ENCODE measurements at regions not wholly inside any gene's neighbourhood (a gene's known extent, or its start where the extent isn't known, plus 50 kb on each side); places are given as distances from the start of the nearest gene placed in this dataset.
"Not testable (repeated sequence)": the region's sequence is repeated elsewhere in the genome, so short reads cannot be mapped to it uniquely, and the experiment has no call there.

DNA sequence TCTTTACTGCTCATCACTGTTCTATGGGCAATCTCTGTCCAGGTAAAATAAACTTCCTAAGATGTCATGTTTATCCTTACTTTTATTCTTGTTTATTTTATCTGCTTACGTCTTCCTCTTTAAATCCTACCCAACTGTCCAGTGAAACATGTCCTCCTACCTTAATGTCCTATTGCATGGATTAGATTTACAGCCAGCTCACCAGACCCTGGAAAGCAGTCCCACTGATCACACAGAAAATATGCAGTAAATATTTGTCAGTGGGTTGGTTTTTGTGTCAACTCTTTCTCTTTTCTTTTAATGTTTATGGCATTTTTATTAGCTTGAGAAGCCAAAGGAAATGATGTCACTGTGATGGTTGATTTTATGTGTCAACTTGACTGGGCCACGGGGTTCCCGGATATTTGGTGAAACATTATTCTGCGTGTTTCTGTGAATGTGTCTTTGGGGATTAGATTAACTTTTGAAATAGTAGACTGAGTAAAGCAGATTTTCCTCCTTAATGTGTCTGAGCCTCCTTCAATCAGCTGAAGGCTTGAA, 258.3 kb downstream of the SRGAP2C start:
- Mint-ChIP-seq H3K4me3 (no peak overlapping the region), H3K27ac (peak overlapping the region in 1 of 8 donors; percentile 15), H3K9me3 (peaks cover 0 to 7% (median 0%) of the 10 kb centered on the region in 5 donors), H3K4me1 (peaks cover 12 to 27% (median 20%) of the 10 kb centered on the region in 3 donors), H3K27me3 (no peaks in the 10 kb centered on the region), H3K36me3 (peaks cover 0 to 16% (median 0%) of the 10 kb centered on the region in 3 donors)
- CTCF ChIA-PET = no interaction called here
- POLR2A ChIA-PET = no interaction called here
- Histone ChIP-seq H3K4me3 (ENCODE audit: low read length) (no peak overlapping the region), H3K4me1 (ENCODE audit: insufficient read depth, low read length) (no peaks in the 10 kb centered on the region), H3K9me3 (ENCODE audit: low read length) (no peaks in the 10 kb centered on the region), H3K36me3 (ENCODE audit: insufficient read depth, low read length) (no peaks in the 10 kb centered on the region), H3K27ac (ENCODE audit: low read depth, low read length) (no peak overlapping the region), H3K27me3 (ENCODE audit: insufficient read depth, low read length, poor library complexity, severe bottlenecking) (no peaks in the 10 kb centered on the region)
- DNase-seq = no peak

DNA sequence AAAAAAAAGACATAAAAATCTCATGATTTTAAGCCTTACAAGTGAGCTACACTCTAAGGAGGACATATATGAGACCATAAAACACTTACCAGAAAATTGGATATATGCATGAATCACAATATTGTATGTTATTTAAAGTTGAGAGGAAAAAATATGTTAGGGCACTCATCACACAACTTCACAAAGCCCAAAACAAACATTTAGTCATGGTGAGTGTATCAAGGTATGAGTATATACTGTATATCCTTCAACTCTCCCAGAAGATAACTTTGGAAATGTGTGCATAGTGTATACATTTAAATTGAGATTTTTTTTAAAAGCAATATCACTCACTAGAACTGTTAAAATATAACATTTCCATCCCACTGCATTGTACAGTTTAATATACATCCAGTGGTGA, 259.3 kb downstream of the SRGAP2C start:
- Mint-ChIP-seq H3K4me1 (peaks cover 14 to 28% (median 23%) of the 10 kb centered on the region in 3 donors), H3K27ac (no peak overlapping the region), H3K9me3 (peaks cover 0 to 7% (median 0%) of the 10 kb centered on the region in 5 donors), H3K27me3 (no peaks in the 10 kb centered on the region), H3K4me3 (no peak overlapping the region), H3K36me3 (peaks cover 0 to 9% (median 0%) of the 10 kb centered on the region in 3 donors)
- no peaks in the 10 kb centered on the region for H3K4me1 ChIP-seq (ENCODE audit: insufficient read depth, low read length)
- no peaks in the 10 kb centered on the region for H3K27me3 ChIP-seq (ENCODE audit: insufficient read depth, low read length, poor library complexity, severe bottlenecking)
- H3K4me3 ChIP-seq (ENCODE audit: low read length) = no peak overlapping the region
- H3K9me3 ChIP-seq (ENCODE audit: low read length) = no peaks in the 10 kb centered on the region
- no peak for DNase-seq
- ChIA-PET POLR2A (no interaction called here), CTCF (no interaction called here)
- no peak overlapping the region for H3K27ac ChIP-seq (ENCODE audit: low read depth, low read length)
- H3K36me3 ChIP-seq (ENCODE audit: insufficient read depth, low read length) = no peaks in the 10 kb centered on the region

DNA sequence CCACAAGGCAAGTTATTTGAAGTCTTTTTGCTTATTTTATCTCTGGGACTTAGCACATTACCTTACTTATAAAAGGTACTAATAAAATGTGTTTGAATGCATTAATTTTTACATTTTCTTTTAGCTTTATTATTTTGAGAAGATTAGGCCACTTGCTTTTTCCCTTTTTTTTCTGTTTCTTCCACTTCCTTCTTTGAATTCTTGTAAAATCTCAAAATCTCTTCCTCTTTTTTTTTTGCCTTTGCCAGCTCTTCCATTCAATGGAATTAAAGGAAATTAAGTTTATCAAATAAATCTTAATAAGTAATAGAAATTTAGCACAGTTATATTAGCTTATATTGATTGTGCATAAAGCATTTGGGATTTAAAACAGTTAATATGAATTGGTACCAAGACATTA, 260.9 kb downstream of the SRGAP2C start:
- Histone ChIP-seq H3K9me3 (ENCODE audit: low read length) (no peaks in the 10 kb centered on the region), H3K4me1 (ENCODE audit: insufficient read depth, low read length) (no peaks in the 10 kb centered on the region), H3K27ac (ENCODE audit: low read depth, low read length) (no peak overlapping the region), H3K27me3 (ENCODE audit: insufficient read depth, low read length, poor library complexity, severe bottlenecking) (no peaks in the 10 kb centered on the region), H3K36me3 (ENCODE audit: insufficient read depth, low read length) (no peaks in the 10 kb centered on the region), H3K4me3 (ENCODE audit: low read length) (no peak overlapping the region)
- ChIA-PET POLR2A (no interaction called here), CTCF (interaction anchor here (3.1 kb wide), 1 partner anchor 73 kb away, joined by 13 read pairs; no protein-coding TSS in a partner anchor)
- Mint-ChIP-seq H3K36me3 (no peaks in the 10 kb centered on the region), H3K9me3 (peaks cover 0 to 4% (median 0%) of the 10 kb centered on the region in 5 donors), H3K4me1 (peaks cover 14 to 28% (median 23%) of the 10 kb centered on the region in 3 donors), H3K27ac (peak overlapping the region in 1 of 8 donors; percentile 93), H3K27me3 (no peaks in the 10 kb centered on the region), H3K4me3 (no peak overlapping the region)
- no peak for DNase-seq

DNA sequence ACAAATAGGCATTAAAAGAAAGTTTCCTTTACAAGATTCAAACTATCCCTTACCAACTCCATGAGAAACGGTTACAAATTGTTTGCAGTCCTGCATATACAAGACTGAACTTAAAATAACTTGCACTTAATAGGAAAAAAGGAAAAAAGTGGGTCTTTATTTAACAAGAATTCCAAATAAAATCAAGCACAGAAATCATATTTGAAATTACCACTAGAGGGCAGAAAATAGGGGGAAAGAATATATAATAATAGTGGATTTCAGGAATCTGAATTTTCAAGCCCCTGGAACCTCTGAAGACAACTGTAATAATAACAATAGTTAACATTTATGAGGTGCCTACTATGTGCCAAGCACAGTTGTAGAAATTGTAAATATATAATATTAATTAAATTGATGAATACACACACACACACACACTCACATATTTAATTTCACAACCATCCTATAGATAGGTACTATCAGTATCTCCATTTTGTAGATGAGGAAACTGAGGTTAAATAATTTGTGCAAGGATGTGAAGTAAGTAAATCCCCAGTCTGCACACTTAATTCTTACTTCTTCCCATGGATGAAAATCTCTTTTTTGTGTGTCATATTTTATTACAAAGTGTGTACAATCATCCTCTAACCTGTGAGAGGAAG, 262.6 kb downstream of the SRGAP2C start:
- H3K4me3 Mint-ChIP-seq; H3K9me3 ChIP-seq (ENCODE audit: low read length); H3K4me3 ChIP-seq (ENCODE audit: low read length); H3K36me3 ChIP-seq (ENCODE audit: insufficient read depth, low read length); H3K27me3 ChIP-seq (ENCODE audit: insufficient read depth, low read length, poor library complexity, severe bottlenecking); POLR2A ChIA-PET; H3K27me3 Mint-ChIP-seq; H3K27ac ChIP-seq (ENCODE audit: low read depth, low read length); H3K9me3 Mint-ChIP-seq; H3K4me1 ChIP-seq (ENCODE audit: insufficient read depth, low read length); H3K36me3 Mint-ChIP-seq: not testable (repeated sequence)
- CTCF ChIA-PET = interaction anchor here (0.9 to 3.1 kb wide), 2 partner anchors 69 to 72 kb away, joined by 5 to 13 read pairs; no protein-coding TSS in a partner anchor
- H3K4me1 Mint-ChIP-seq = peaks cover 14 to 28% (median 23%) of the 10 kb centered on the region in 3 donors
- H3K27ac Mint-ChIP-seq = peak overlapping the region in 1 of 8 donors; percentile 32
- peak in 1 of 5 donors; percentile 10 for DNase-seq

DNA sequence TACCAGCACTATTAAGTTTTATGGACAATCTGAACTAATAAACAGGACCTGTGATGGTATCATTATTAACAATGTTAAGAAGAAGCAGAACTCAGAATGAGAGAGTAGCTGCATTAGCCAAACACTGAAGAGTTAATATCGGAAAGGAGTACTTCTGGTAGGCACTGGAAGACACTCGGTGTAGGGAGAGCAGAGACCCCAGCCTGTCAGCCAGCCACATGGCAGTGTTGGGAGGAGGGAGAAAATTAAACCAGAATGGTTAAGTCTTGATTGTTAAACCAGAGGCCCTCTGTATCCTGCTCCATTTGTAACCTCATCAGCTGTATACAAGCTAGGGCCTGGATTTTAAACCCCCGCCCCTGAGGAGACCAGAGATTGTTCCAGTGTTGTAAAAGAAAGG, 263.3 kb downstream of the SRGAP2C start:
- H3K9me3 Mint-ChIP-seq; H3K9me3 ChIP-seq (ENCODE audit: low read length); H3K4me3 Mint-ChIP-seq; H3K4me1 ChIP-seq (ENCODE audit: insufficient read depth, low read length); DNase-seq; H3K27me3 Mint-ChIP-seq; H3K27me3 ChIP-seq (ENCODE audit: insufficient read depth, low read length, poor library complexity, severe bottlenecking); H3K36me3 ChIP-seq (ENCODE audit: insufficient read depth, low read length); POLR2A ChIA-PET; H3K36me3 Mint-ChIP-seq; H3K27ac Mint-ChIP-seq; H3K27ac ChIP-seq (ENCODE audit: low read depth, low read length); H3K4me3 ChIP-seq (ENCODE audit: low read length): not testable (repeated sequence)
- H3K4me1 Mint-ChIP-seq = peaks cover 11 to 26% (median 20%) of the 10 kb centered on the region in 3 donors
- CTCF ChIA-PET = interaction anchor here (3.1 kb wide), 1 partner anchor 71 kb away, joined by 13 read pairs; no protein-coding TSS in a partner anchor

DNA sequence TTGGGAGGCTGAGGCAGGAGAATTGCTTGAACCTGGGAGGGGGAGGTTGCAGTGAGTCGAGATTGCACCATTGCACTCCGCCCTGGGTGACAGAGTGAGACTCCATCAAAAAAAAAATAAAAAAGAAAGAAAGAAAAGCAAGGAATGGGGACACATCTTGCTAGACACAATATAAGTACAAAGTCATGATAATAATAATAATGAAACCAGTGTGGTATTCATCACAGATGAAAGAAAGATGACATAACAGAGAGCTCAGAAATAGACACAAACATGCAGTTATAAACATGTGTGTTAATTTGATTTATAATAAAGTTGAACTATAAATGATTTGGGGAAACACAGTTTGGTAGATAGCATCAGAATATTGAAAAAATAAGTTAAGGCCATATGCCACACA, 264.1 kb downstream of the SRGAP2C start:
- H3K27me3 Mint-ChIP-seq = no peaks in the 10 kb centered on the region
- Histone ChIP-seq H3K36me3 (ENCODE audit: insufficient read depth, low read length) (no peaks in the 10 kb centered on the region), H3K4me3 (ENCODE audit: low read length) (no peak overlapping the region), H3K9me3 (ENCODE audit: low read length) (no peaks in the 10 kb centered on the region), H3K27ac (ENCODE audit: low read depth, low read length) (no peak overlapping the region), H3K27me3 (ENCODE audit: insufficient read depth, low read length, poor library complexity, severe bottlenecking) (no peaks in the 10 kb centered on the region), H3K4me1 (ENCODE audit: insufficient read depth, low read length) (no peaks in the 10 kb centered on the region)
- H3K4me1 Mint-ChIP-seq = peaks cover 8 to 23% (median 15%) of the 10 kb centered on the region in 3 donors
- H3K27ac Mint-ChIP-seq = peak overlapping the region in 2 of 8 donors; percentile 29 to 44
- ChIA-PET CTCF (no interaction called here), POLR2A (no interaction called here)
- DNase-seq = no peak
- no peak overlapping the region for H3K4me3 Mint-ChIP-seq
- no peaks in the 10 kb centered on the region for H3K9me3 Mint-ChIP-seq
- peaks cover 0 to 5% (median 0%) of the 10 kb centered on the region in 3 donors for H3K36me3 Mint-ChIP-seq

DNA sequence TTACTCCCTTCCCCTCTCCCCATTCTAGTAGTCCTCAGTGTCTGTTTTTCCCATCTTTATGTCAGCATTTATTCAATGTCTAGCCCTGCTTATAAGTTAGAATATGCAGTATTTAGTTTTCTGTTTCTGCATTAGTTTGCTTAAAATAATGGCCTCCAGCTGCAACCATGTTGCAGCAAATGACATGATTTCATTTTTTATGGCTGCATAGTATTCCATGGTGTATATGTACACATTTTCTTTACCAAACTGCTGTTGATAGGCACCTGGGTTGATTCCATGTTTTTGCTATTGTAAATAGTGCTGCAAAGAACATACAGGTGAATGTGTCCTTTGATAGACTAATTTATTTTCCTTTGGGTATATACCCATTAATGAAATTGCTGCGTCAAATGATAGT, 267.7 kb downstream of the SRGAP2C start:
- no peaks in the 10 kb centered on the region for H3K36me3 ChIP-seq (ENCODE audit: insufficient read depth, low read length)
- no peak for DNase-seq
- no peaks in the 10 kb centered on the region for H3K9me3 ChIP-seq (ENCODE audit: low read length)
- Mint-ChIP-seq H3K27ac (no peak overlapping the region), H3K27me3 (no peaks in the 10 kb centered on the region), H3K9me3 (no peaks in the 10 kb centered on the region), H3K4me1 (peaks cover 5 to 13% (median 7%) of the 10 kb centered on the region in 3 donors), H3K4me3 (no peak overlapping the region), H3K36me3 (peaks cover 0 to 5% (median 0%) of the 10 kb centered on the region in 3 donors)
- no peaks in the 10 kb centered on the region for H3K27me3 ChIP-seq (ENCODE audit: insufficient read depth, low read length, poor library complexity, severe bottlenecking)
- POLR2A ChIA-PET = no interaction called here
- no peak overlapping the region for H3K4me3 ChIP-seq (ENCODE audit: low read length)
- CTCF ChIA-PET = no interaction called here
- no peaks in the 10 kb centered on the region for H3K4me1 ChIP-seq (ENCODE audit: insufficient read depth, low read length)
- H3K27ac ChIP-seq (ENCODE audit: low read depth, low read length) = no peak overlapping the region

DNA sequence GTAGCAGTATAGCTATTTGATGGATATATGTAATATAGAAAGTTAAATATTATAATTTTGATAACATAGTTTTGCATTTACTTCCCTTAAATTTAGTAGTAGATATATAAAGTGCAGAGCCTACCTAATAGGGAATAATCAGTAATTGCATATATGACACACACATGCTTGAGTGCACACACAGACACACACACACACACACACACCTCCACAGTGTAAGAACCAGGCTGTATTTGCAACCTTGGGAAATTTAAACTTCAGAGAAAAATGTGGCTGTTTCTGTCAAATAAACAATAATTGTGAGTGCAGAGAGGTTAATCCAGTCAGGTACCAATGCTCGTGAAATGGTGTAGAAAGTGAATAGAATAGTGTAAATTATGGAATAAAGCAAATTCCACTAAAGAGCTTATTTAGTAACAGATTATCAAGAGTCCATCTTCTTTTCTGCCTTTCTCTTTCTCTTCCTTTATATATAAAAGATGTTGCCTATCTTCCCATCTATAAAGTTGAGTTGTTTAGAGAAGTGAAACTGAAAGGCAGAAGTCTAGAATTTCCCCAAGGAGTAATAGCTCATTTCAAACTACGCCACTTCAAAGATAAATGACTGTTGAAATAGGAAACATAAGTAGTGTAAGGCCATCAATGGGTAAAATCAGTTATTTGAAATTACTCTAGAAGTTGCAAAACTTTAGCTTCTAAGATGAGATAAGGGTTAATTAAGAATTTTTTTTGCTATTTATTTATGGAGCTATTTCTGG, 273.7 kb downstream of the SRGAP2C start:
- H3K36me3 ChIP-seq (ENCODE audit: insufficient read depth, low read length) = no peaks in the 10 kb centered on the region
- Mint-ChIP-seq H3K36me3 (peaks cover 0 to 1% (median 0%) of the 10 kb centered on the region in 3 donors), H3K4me1 (peaks cover 7 to 18% (median 10%) of the 10 kb centered on the region in 3 donors), H3K9me3 (no peaks in the 10 kb centered on the region), H3K4me3 (peak overlapping the region; percentile 79 to 83 (median 82)), H3K27ac (peak overlapping the region; percentile 13 to 97 (median 85)), H3K27me3 (no peaks in the 10 kb centered on the region)
- H3K4me3 ChIP-seq (ENCODE audit: low read length) = peak overlapping the region; percentile 48
- H3K27ac ChIP-seq (ENCODE audit: low read depth, low read length) = no peak overlapping the region
- H3K4me1 ChIP-seq (ENCODE audit: insufficient read depth, low read length) = no peaks in the 10 kb centered on the region
- DNase-seq = peak in 2 of 5 donors; percentile 6 to 27
- CTCF ChIA-PET = no interaction called here
- H3K9me3 ChIP-seq (ENCODE audit: low read length) = no peaks in the 10 kb centered on the region
- no peaks in the 10 kb centered on the region for H3K27me3 ChIP-seq (ENCODE audit: insufficient read depth, low read length, poor library complexity, severe bottlenecking)
- POLR2A ChIA-PET = interaction anchor here (0.6 kb wide), 1 partner anchor 58 kb away, joined by 8 read pairs; no protein-coding TSS in a partner anchor

Measured in CD8-positive, alpha-beta memory T cell (primary cell).